ENCODE measurements at regions not wholly inside any gene's neighbourhood (a gene's known extent, or its start where the extent isn't known, plus 50 kb on each side); places are given as distances from the start of the nearest gene placed in this dataset.
"Not testable (repeated sequence)": the region's sequence is repeated elsewhere in the genome, so short reads cannot be mapped to it uniquely, and the experiment has no call there.

DNA sequence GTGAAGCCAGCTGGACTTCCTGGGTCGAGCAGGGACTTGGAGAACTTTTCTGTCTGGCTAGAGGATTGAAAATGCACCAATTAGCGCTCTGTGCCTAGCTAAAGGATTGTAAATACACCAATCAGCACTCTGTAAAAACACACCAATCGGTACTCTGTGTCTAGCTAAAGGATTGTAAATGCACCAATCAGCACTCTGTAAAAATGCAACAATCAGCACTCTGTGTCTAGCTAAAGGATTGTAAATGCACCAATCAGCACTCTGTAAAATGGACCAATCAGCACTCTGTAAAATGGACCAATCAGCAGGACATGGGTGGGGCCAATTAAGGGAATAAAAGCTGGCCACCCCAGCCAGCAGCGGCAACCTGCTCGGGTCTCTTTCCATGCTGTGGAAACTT lies 97.3 kb upstream of the GALNT15 start:
- DNase-seq: not testable (repeated sequence)

DNA sequence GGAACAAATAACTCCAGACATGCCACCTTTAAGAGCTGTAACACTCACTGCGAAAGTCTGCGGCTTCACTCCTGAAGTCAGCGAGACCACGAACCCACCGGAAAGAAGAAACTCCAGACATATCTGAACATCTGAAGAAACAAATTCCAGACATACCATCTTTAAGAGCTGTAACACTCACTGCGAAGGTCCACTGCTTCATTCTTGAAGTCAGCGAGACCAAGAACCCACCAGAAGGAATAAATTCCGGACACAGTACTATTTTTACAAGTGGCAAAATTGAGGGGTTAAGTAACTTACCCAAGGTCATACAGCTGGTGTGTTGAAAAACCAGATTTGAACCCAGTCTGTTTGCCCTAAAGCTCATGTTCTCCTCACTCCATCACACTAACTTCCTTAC lies 96.8 kb upstream of the GALNT15 start:
- not testable (repeated sequence) for DNase-seq

DNA sequence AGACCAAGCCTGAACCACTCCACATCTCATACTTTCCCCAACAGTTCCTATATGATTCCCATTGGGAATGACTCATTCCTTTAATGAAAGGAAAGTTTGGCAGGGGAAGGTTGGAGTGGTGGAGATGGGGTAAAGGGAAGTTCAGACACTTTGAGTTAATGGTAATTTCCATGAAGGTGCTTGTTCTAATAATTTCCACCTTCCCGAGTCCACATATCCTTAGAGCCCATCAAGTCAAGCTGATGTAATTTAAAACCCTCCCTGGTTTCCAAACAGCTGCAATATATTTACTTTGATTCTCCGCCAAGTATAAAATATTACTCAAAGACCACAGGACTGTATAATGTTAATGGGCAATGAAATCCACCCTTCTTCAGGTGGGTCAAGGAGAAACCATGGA lies 95.0 kb upstream of the GALNT15 start:
- no peak for DNase-seq

DNA sequence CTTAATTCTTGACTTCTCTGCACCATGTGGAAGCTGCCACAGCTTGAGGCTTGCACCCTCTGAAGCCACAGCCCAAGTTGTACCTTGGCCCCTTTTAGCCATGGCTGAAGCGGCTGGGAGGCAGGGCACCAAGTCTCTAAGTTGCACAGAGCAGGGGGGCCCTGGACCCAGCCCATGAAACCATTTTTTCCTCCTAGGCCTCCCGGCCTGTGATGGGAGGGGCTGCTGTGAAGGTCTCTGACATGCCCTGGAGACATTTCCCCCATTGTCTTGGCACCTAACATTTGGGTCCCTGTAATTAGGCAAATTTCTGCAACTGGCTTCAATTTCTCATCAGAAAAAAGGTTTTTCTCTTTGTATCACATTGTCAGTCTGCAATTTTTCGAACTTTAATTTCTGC lies 92.8 kb upstream of the GALNT15 start:
- DNase-seq: no peak

DNA sequence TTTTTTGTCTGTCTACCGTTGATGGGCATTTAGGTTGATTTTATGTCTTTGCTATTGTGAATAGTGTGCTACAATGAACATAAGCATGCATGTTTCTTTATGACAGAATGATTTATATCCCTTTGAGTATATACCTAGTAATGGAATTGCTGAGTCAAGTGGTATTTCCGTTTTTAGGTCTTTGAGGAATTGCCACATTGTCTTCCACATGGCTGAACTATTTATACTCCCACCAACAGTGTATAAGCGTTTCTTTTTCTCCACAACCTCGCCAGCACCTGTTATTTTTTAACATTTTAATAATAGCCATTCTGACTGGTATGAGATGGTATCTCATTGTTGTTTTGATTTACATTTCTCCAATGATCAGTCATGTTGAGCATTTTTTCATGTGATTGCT lies 89.6 kb upstream of the GALNT15 start:
- DNase-seq: no peak

DNA sequence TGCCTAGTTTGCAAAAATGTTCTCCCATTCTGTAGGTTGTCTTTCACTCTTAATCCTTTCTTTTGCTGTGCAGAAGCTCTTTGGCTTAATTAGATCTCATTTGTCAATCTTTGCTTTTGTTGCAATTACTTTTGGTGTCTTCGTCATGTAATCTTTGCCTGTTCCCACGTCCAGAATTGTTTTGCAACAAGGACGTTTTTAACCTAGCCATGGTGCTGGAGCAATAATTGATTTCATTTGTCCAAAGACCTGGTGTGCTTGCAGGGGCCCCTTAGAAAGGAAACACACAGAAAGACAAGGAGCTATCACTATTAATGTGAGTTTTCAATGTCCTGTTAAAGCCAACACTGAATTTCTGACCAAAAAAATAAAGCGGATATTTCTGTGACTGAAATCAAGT lies 89.1 kb upstream of the GALNT15 start:
- DNase-seq: no peak

DNA sequence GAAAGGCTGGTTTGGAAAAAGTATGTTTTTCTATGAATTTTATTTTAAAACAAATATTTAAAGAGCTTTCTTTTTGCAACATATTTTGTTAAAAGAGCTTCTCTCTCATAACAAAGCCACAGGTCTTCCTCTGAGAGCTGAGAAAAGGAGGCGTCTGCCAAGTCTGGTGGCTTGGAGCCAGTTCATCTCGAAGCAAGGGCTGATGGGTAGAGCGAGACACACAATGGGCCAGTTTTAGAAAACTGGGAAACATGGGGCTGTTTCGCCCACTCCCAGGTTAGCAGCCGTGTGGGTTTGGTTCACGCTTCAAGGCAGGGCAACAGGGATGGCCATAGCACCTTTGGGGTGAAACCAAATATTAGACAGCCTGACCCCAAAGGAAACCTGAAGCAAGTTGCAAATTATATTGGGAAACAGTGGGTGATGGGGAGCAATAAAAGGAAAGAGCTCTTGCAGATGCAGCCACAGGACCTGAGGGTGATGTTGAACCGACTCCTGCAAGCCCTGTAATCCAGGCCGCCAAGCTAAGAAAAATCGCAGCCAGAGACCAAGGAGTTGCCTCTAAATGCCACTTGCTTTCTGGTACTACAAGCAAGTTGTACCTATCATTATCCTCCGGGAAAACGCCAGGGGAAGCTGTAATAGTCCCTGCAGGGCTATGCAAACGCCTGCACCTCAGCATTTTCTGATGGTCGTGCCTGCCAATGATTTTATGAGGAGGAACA lies 88.4 kb upstream of the GALNT15 start:
- no peak for DNase-seq

DNA sequence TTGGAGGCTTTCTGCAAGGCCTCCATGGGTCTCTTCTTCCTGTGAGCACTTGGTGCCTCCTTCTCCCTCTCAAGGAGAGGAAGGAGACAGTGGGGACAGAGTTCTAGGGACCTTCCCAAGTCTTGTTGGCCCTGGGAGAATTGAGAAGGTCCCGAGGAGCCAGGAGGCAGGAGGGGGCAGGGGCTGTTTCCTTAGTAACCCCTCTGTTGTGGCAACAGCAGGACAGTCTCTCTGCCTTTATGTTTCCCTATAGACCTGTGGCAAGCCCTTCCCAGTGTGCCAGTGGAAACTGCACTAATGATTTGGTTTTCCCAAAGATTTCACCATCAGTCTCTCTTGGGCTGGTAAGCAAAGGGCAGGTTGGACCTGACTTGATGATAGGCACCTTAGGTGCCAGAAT lies 87.8 kb upstream of the GALNT15 start:
- DNase-seq: no peak

DNA sequence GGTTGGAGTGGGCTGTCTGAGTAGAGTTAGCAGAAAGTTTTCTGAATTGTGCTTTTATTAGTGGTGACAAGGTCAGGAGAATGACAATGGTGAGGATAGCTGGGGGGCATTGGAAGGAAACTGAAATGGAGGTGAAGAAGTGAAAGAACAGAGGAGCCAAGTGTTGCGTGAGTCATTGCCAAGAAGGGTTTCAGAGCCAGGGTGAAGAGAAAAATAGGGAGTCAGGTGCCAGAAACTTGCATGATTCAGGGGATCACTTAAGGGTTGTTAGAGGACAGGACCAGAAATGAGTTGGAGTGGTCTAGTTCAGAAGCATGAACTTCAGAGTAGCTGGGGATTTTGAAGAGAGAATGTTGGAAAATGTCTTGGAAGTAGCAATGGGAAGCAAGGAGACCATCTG lies 86.0 kb upstream of the GALNT15 start:
- DNase-seq: no peak

DNA sequence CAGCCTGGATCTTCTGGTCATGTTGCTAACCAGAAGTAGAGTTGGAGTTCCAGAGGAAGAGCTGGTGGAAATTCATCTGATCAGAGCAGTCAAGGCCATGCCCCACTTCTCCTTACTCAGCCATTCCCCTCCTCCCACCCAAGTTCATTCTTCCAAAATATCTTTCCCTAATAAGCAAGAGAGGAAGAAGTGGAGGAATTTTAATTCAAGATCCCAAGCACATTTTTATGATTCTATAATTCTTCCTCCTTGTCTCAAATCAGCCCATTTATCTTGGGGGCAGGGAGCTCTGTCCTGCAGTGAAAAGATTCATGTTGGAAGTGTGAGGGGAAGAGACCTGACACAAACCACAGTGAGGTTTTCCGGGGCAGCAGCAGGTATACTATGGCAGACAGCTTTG lies 85.0 kb upstream of the GALNT15 start:
- no peak for DNase-seq

DNA sequence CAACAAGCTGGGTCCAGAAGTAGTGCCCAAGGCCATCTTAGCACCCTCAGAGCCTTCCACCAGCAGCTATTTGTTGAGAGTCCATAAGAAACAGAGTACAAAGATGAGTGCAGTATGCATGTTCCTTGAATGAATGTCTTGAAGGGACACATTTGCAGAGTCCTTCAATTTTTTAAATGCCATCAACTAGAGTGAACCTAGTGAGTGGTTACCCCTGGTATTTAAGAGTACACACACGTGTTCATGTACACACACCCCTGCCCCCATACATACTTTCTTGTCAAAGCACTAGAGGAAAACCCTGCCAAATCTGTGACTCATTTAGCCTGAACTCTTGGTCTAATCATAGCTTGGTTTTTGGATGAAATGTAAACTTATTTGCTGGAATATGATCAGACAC lies 84.5 kb upstream of the GALNT15 start:
- no peak for DNase-seq

DNA sequence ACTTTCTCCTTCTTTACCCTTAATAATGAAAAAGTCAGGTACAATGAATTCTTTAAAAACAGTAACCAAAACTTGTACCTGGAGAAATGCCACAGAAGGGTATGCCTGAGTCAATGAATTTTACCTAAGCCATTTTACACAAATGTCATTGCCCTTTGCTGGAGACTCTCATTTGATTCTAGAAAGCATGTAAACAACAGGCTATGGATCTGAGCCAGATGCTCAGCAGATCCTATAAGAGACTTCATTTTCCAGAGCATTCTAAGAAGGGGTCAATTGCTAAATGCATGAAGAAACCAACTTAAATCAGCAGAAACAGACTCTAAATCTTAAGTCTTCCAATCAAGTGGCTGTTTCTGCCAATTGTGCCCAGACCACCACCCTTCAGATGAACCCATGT lies 83.8 kb upstream of the GALNT15 start:
- DNase-seq: no peak

DNA sequence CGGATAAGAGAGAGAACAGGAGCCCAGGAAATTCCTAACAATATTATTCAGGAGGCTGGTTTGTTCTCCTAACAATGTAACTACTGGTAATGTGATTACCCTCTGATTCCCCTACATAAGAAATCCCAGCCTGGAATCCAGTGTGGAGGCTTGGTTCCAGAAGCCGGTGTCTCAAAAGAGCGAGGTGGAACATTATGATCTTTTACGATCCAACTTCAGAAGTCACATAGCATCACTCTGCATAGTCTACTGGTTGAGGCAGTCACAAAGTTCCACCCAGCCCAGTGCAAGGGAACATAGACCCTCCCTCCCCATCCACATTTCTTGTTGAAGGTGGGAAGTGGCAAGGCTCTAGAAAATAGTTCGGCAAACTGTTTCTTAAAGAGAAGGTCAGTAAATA lies 81.6 kb upstream of the GALNT15 start:
- no peak for DNase-seq

DNA sequence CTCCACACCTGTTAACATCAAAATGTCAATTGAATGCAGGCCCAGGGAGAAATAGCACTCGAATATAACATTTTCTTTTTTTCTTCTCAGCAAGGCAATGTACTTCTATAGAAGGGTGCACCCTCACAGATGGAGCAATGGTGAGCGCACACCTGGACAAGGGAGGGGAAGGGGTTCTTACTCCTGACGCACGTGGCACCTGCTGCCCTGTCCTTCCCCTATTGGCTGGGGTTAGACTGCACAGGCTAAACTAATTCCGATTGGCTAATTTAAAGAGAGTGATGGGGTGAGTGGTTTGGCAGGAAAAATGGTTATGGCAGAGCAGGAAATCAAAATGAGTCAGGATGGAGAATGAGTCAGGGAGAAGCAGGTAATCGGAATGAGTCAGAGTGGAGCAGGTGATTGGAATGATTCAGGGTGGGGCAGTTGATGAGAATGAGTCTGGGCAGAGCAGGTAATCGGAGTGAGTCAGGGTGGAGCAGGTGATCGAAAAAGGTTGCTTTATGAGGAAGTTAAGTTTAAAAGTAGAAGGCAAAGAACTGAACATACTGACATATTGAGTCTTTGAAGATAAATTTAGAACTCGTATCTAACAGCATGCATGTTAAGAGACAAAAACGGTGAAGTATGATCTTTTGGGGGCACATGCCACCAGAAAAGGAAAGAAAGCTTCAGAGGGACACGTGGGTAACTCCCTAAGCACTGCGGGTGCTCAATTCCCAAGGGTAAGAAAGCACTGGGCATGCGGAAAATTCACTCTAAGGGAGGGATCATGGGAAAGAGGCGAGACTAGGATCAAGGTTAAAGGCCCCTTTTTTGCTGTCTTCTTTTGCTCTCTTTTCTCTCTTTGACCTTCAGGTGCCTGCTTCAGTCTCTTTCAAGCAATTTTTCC lies 72.9 kb upstream of the GALNT15 start:
- DNase-seq: no peak

DNA sequence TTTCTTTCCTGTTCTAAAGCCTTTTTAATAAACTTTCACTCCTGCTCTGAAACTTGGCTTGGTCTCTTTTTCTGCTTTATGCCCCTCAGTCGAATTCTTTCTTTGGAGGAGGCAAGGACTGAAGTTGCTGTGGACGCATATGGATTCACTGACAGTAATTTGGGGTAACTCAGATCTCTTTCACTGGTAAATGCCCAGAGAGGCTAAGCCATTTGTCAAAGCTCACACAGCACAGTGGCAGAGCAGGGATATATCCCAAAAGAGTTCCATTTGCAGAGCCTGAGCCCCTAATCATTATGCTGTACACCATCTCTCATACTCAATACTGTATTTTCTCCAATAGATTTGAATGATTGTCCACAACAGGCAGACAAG lies 72.3 kb upstream of the GALNT15 start:
- DNase-seq: no peak

DNA sequence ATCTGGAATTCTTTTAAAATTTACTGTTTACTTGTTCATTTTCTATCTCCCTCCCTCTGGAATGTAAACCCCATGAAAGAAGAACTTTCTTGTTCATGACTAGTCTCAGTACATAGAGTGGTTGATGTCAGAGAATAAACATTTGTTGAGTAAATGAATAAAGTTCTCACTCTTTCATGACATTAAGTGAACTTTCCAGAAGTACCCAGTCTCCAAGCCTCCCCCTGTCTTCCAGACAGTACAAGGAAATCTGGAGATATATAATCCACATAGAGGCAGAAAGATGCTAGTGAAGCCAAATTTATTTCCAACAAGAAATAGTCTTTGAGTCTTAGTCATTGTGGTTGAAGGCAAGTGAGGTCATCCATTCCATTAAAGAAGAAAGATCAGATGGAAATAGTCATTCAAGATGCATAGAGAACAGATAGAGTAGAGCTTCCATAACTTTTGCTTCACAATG lies 71.5 kb upstream of the GALNT15 start:
- no peak for DNase-seq

DNA sequence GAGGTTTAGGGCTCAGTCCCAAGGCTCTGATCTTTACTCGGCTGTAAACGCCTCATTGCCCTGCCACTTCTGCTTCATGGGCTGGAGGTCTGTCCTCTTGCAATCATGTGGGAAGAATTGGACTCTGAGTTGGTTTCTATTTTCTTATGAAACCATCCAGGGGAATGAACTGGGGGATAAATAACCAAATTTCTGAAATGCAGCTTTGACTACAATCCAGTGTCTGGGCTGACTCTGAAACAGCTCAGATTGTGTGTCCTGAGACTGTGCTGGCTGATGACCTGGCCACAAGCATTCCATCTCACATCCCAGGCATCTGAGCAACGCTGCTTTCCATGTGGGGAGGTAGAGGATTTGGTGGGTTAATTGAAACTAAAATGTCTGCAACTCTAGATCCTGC lies 71.0 kb upstream of the GALNT15 start:
- no peak for DNase-seq

DNA sequence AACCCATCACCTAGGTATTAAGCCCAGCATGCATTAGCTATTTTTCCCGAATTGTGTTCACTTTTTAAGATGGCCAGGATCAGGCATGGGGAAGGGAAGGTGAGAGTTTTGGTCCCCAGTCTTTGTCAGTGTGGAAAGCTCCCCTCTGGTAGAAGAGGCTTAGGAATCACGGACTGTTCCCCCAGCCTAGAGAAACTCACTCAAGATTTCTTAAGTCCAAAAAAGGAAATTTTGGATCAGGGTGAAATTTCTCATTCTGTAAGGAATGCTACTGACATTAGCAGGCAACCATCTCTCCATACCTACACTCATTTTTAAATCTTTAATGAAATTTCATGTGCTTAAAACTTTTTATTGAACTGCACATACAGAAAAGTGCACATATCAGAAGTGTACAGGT lies 70.3 kb upstream of the GALNT15 start:
- DNase-seq: no peak

DNA sequence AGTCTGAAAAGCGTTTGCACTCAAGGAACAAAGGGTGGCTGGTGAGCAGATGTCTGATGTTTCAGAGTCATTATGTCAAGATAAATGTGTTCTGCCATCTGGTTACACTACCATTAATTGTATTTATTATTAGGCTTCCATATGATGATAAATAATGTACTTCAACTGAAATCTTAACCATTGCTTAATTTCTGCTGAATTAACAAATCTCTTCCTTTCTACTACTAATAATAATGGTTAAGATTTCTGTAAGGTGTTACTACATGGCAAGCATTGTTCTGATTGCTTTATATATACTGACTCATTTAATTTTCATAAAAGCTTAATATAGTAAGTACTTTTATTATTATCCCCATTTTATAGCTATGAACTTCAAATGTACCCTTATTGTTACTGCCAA lies 68.4 kb upstream of the GALNT15 start:
- DNase-seq: no peak

DNA sequence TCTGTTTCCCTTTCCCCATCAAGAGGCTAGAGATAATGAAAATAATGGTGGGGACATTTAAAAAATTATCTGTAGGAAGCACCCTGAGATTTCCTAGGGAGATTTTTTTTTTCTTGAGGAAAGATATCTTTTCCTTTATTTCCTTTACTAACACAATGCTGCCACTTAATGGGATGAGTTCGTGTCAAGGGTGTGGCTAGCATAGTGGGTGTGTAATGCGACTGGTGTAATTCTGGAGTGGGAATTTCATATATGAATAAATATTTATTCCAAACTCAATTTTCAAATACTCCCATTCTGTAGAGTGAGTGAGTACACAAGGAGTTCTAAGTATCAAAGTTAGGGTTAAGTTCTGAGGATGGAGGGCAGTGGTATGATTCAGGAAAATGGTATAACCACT lies 66.1 kb upstream of the GALNT15 start:
- DNase-seq: no peak

DNA sequence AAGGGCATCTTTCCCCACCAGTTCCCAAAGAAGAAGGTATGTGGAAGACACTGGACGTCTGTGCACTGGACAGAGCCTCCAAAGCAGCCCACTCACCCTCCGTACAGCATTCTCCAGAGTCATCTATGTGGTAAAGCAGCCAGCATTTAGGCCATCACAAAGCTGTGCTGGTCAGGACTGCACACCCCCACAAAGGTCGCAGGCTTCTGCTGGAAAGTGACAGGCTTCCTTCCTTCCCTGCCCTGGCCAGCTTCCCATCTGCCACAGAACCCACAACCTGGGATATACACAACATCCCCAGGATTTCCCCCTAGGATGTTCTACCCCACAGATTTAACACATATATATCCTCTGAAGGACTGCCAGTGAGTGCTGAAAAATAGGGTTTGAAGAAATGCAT lies 64.6 kb upstream of the GALNT15 start:
- DNase-seq: no peak

DNA sequence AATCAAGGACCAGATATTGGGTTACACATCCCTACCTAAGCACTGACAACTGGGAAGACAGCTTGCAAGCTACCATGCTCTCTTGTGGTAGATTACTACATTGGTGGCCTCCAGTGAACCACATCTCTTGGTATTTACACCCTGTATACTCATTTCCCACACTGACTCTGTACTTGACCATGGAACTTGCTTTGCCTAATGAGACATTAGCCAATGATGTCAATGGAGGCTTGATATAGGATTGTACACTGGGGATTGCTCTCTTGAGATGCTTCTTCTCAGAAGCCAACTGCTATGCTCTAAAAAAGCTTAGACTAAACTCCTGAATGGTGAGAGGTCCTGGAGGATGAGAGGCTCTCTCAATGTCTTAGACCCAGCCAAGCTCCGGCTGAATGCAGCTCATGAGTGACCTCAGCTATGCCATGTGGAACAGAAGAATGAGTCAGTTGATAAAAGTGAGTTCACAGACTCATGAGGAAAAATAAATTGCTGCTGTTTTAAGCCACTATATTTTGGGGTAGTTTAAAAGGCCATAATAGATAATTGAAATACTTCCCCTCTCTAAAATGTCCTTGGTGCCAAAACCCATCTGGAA lies 61.5 kb upstream of the GALNT15 start:
- DNase-seq: no peak

DNA sequence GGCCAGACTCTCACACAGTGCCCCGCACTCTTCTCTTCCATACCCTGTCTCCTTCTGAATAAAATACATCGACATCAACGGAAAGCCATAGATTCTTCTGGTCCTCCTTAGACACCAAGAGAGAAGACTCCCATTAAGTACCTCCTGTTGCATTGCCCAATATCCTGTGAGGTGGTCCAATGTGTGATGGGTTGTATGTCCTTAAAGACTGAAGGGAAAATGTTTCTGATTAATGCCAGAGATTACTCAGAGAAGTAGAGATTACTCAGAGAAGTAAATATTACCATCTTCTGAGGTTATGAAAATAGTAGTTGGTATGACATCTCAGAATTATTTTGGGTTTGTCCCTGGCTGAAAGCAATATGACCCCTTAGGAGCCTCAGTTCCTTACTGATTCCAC lies 60.8 kb upstream of the GALNT15 start:
- no peak for DNase-seq

DNA sequence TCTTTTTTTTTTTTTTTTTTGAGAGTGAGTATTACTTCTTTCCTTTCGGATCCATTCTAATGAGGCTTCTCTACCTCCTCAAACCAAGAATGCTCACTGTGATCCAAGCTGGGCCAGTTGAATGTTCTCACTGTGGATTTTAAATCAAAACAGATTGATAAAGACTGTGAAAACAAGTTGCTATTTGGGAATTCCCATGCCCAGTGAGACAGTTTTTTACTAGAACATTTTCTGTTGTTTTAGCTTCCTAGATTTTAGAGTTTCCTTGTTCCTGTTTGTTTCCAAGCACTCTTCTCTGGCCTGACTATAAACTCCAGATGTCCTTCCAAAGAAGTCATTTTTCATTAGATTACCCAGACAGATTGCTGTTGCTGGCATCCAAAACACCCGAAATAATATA lies 60.1 kb upstream of the GALNT15 start:
- no peak for DNase-seq
